KOPT-K1 (cell line): ENCODE measurements at regions not wholly inside any gene's neighbourhood (a gene's known extent, or its start where the extent isn't known, plus 50 kb on each side); places are given as distances from the start of the nearest gene placed in this dataset.
"Not testable (repeated sequence)": the region's sequence is repeated elsewhere in the genome, so short reads cannot be mapped to it uniquely, and the experiment has no call there.

Experiments
- H3K27ac ChIP-seq: fragments of 200-600 bp; sonication (generic); 2 replicates; pipeline ENCODE4 v1.5.1; 2016; ENCODE audit warnings: antibody characterized with exemption, mild to moderate bottlenecking, low read depth, low read length; ENCODE audit not compliant: poor library complexity, severe bottlenecking
- H3K36me3 ChIP-seq: fragments of 200-600 bp; sonication (generic); 2 replicates; pipeline ENCODE4 v1.5.1; 2017; ENCODE audit warnings: antibody characterized with exemption, mild to moderate bottlenecking, low read length, moderate library complexity; ENCODE audit not compliant: insufficient read depth
- H3K9me3 ChIP-seq: fragments of 200-600 bp; sonication (generic); 2 replicates; pipeline ENCODE4 v1.5.1; 2017; ENCODE audit warnings: antibody characterized with exemption, low read length, mild to moderate bottlenecking; ENCODE audit not compliant: insufficient read depth, poor library complexity, severe bottlenecking

GRCh38 chr13:81148822-81149221 lies 807.9 kb upstream of the SPRY2 start:
- Histone ChIP-seq H3K27ac (no peak overlapping the region), H3K9me3 (no peaks in the 10 kb centered on the region), H3K36me3 (no peaks in the 10 kb centered on the region)

- H3K36me3 ChIP-seq, H3K27ac ChIP-seq, H3K9me3 ChIP-seq: not testable (repeated sequence)
Measured at GRCh38 chr13:81146576-81146975, 805.6 kb upstream of the SPRY2 start.

GRCh38 chr13:81142306-81142999 lies 801.5 kb upstream of the SPRY2 start:
- H3K27ac ChIP-seq: no peak overlapping the region
- H3K36me3 ChIP-seq: no peaks in the 10 kb centered on the region
- H3K9me3 ChIP-seq: no peaks in the 10 kb centered on the region

GRCh38 chr13:81140675-81141074 lies 799.7 kb upstream of the SPRY2 start:
- H3K36me3 ChIP-seq: no peaks in the 10 kb centered on the region
- no peaks in the 10 kb centered on the region for H3K9me3 ChIP-seq
- H3K27ac ChIP-seq: no peak overlapping the region

- Histone ChIP-seq H3K27ac (no peak overlapping the region), H3K9me3 (no peaks in the 10 kb centered on the region), H3K36me3 (no peaks in the 10 kb centered on the region)
Measured at GRCh38 chr13:81139987-81140386, 799.1 kb upstream of the SPRY2 start.

- no peaks in the 10 kb centered on the region for H3K9me3 ChIP-seq
- no peaks in the 10 kb centered on the region for H3K36me3 ChIP-seq
- no peak overlapping the region for H3K27ac ChIP-seq
Measured at GRCh38 chr13:81138353-81138980, 797.5 kb upstream of the SPRY2 start.

GRCh38 chr13:81133066-81133465 lies 792.1 kb upstream of the SPRY2 start:
- H3K27ac ChIP-seq: no peak overlapping the region
- no peaks in the 10 kb centered on the region for H3K9me3 ChIP-seq
- H3K36me3 ChIP-seq: no peaks in the 10 kb centered on the region

- H3K27ac ChIP-seq: no peak overlapping the region
- no peaks in the 10 kb centered on the region for H3K9me3 ChIP-seq
- no peaks in the 10 kb centered on the region for H3K36me3 ChIP-seq
Measured at GRCh38 chr13:81117416-81117815, 776.5 kb upstream of the SPRY2 start.

GRCh38 chr13:81116461-81117282 lies 775.7 kb upstream of the SPRY2 start:
- H3K36me3 ChIP-seq: no peaks in the 10 kb centered on the region
- no peaks in the 10 kb centered on the region for H3K9me3 ChIP-seq
- H3K27ac ChIP-seq: peak overlapping the region; percentile 7

GRCh38 chr13:81109026-81109425 lies 768.1 kb upstream of the SPRY2 start:
- Histone ChIP-seq H3K27ac (no peak overlapping the region), H3K36me3 (no peaks in the 10 kb centered on the region)

GRCh38 chr13:81106348-81106747 lies 765.4 kb upstream of the SPRY2 start:
- H3K9me3 ChIP-seq: no peaks in the 10 kb centered on the region
- no peaks in the 10 kb centered on the region for H3K36me3 ChIP-seq
- H3K27ac ChIP-seq: no peak overlapping the region

More at GRCh38 chr13:81109026-81109425, 768.1 kb upstream of the SPRY2 start:
- no peaks in the 10 kb centered on the region for H3K9me3 ChIP-seq

GRCh38 chr13:81104035-81104715 lies 763.2 kb upstream of the SPRY2 start:
- no peak overlapping the region for H3K27ac ChIP-seq

GRCh38 chr13:81102066-81102465 lies 761.1 kb upstream of the SPRY2 start:
- not testable (repeated sequence) for H3K27ac ChIP-seq, H3K36me3 ChIP-seq

More at GRCh38 chr13:81104035-81104715, 763.2 kb upstream of the SPRY2 start:
- Histone ChIP-seq H3K9me3 (no peaks in the 10 kb centered on the region), H3K36me3 (no peaks in the 10 kb centered on the region)

GRCh38 chr13:81089371-81090157 lies 748.6 kb upstream of the SPRY2 start:
- H3K27ac ChIP-seq: no peak overlapping the region
- H3K36me3 ChIP-seq: no peaks in the 10 kb centered on the region
- no peaks in the 10 kb centered on the region for H3K9me3 ChIP-seq

More at GRCh38 chr13:81102066-81102465, 761.1 kb upstream of the SPRY2 start:
- H3K9me3 ChIP-seq: not testable (repeated sequence)
